Hepatocyte (in vitro differentiated cells): ENCODE measurements at regions not wholly inside any gene's neighbourhood (a gene's known extent, or its start where the extent isn't known, plus 50 kb on each side); places are given as distances from the start of the nearest gene placed in this dataset.

Experiments used
- CTCF ChIP-seq: fragments of 200-600 bp; sonication (generic); IDR thresholded peaks from 2 replicates; pipeline ENCODE4 v1.5.1; 2016; ENCODE audit warnings: antibody characterized with exemption, mild to moderate bottlenecking; ENCODE audit not compliant: poor library complexity
- EZH2 ChIP-seq: fragments of 200-600 bp; sonication (generic); IDR thresholded peaks from 2 replicates; pipeline ENCODE4 v1.6.1; 2016; ENCODE audit warnings: antibody characterized with exemption, mild to moderate bottlenecking, borderline replicate concordance

DNA sequence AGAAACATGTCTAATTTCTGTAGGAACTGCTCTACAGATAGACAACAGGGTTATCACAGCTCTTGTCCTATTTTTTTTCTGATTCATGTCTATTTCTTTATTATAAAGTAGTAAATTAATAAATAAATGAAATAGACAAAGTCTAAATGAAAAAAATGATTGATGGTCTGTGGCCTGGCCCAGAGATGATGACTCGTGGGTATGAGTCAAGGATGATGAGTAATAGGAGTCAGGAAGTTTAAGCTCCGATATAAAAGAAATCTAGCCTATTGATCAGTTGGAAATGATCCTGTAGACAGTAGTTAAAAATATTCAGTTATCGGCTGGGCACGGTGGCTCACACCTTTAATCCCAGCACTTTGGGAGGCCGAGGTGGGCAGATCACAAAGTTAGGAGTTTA, 90.6 kb upstream of the RTL1 start:
- TF ChIP-seq CTCF, result no peak
- TF ChIP-seq EZH2, result no peak
